ENCODE measurements at regions not wholly inside any gene's neighbourhood (a gene's known extent, or its start where the extent isn't known, plus 50 kb on each side); places are given as distances from the start of the nearest gene placed in this dataset.

DNA sequence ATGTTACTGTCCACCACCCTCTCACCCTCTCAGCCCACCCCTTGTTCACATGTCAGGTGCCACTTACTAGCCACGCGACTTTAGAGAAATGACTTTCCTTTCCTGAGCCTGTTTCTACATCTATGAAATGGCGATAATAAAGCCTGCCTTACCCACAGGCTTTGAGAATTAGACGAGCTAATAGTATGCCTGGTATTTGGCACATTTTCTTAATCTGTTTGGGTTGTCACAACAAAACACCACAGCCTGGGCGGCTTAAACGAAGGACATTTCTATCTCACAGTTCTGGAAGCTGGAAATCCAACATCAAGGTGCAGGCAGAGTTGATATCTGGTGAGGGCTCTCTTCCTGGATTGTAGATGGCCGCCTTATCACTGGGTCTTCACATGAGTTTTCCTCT, 273.9 kb upstream of the FMN2 start:
- Histone ChIP-seq H3K27ac (ENCODE audit: low read depth, low read length) (no peak overlapping the region), H3K9ac (ENCODE audit: low read depth, low read length) (no peak overlapping the region), H3K4me3 (ENCODE audit: low read depth, low read length) (no peak overlapping the region)

DNA sequence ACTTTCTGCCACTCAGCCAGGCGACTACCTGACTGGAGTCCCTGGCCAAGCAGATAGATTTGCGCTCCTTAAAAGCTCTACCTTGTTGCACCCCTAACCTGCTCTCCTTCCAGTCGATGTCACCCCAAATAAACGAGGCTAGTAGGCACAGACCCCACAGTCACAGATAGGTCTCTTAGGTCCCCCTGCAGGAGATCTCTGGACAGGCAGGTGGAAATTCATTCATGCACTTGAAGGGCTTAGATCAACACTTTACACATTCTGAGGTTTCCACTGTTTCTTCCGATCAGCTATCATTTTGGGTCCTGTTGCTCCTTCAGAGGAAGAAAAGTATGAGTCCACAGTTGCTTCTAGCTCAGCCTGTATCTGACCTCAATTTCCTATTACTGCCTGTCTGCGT, 272.6 kb upstream of the FMN2 start:
- H3K36me3 ChIP-seq (ENCODE audit: control insufficient read depth, insufficient read depth, low read length), result no peaks in the 10 kb centered on the region
- no peaks in the 10 kb centered on the region for H3K27me3 ChIP-seq (ENCODE audit: control insufficient read depth, insufficient read depth, low read length)
- H3K4me3 ChIP-seq (ENCODE audit: low read depth, low read length), result no peak overlapping the region
- no peak overlapping the region for H3K27ac ChIP-seq (ENCODE audit: low read depth, low read length)
- no peak overlapping the region for H3K9ac ChIP-seq (ENCODE audit: low read depth, low read length)
- H3K4me1 ChIP-seq (ENCODE audit: control insufficient read depth, insufficient read depth, low read length), result peaks cover 22% of the 10 kb centered on the region
- no peaks in the 10 kb centered on the region for H3K9me3 ChIP-seq (ENCODE audit: control insufficient read depth, insufficient read depth, low read length)

More for the DNA sequence above, 273.9 kb upstream of the FMN2 start:
- H3K9me3 ChIP-seq (ENCODE audit: control insufficient read depth, insufficient read depth, low read length), result no peaks in the 10 kb centered on the region
- H3K27me3 ChIP-seq (ENCODE audit: control insufficient read depth, insufficient read depth, low read length), result no peaks in the 10 kb centered on the region
- no peaks in the 10 kb centered on the region for H3K36me3 ChIP-seq (ENCODE audit: control insufficient read depth, insufficient read depth, low read length)
- H3K4me1 ChIP-seq (ENCODE audit: control insufficient read depth, insufficient read depth, low read length), result peaks cover 26% of the 10 kb centered on the region

DNA sequence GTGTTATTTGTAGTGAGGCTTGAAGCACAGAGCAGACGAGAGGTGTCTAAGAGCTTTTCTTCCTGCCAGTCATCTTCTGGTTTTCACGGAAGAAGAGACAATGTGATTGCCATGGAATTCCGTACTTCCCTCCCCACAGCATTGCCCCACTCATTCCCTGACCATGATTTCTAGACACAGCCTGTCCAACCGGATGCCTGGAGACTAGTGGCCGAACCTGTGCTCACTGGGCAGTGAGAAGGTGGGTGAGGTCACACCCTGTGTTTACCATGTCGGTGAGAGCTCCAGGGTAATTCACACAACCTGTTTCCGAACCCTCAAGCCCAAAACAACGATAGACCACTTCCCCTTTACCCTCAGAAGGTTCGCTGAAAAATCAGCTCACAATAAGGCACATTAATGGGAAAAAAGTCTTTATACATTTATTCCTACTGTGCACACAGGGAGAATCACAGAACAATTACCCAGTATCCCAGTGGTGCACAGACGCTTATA, 271.9 kb upstream of the FMN2 start:
- peaks cover 15% of the 10 kb centered on the region for H3K4me1 ChIP-seq (ENCODE audit: control insufficient read depth, insufficient read depth, low read length)
- no peaks in the 10 kb centered on the region for H3K9me3 ChIP-seq (ENCODE audit: control insufficient read depth, insufficient read depth, low read length)
- H3K4me3 ChIP-seq (ENCODE audit: low read depth, low read length), result no peak overlapping the region
- H3K27ac ChIP-seq (ENCODE audit: low read depth, low read length), result no peak overlapping the region
- no peak overlapping the region for H3K9ac ChIP-seq (ENCODE audit: low read depth, low read length)
- H3K27me3 ChIP-seq (ENCODE audit: control insufficient read depth, insufficient read depth, low read length), result no peaks in the 10 kb centered on the region
- H3K36me3 ChIP-seq (ENCODE audit: control insufficient read depth, insufficient read depth, low read length), result no peaks in the 10 kb centered on the region

DNA sequence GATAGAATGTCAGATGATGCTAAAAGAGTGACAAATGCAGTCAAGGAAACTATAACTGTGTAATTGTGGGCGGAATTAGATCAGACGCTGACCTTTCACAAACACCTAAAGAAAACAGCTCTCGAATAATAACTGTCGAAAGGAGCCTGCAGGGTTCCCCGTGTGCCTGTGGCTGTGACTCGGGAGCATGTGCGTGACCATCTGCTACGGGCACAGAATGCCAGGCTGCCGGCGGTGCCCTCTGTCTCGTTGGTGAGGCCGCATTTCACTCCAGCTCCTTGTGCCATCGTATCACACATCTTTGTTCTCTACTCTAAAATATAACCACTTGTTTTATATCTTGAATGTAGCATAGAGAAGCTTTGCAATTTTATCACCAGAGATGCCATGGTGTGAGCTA, 267.8 kb upstream of the FMN2 start:
- H3K9me3 ChIP-seq (ENCODE audit: control insufficient read depth, insufficient read depth, low read length), result no peaks in the 10 kb centered on the region
- no peaks in the 10 kb centered on the region for H3K27me3 ChIP-seq (ENCODE audit: control insufficient read depth, insufficient read depth, low read length)
- no peak overlapping the region for H3K27ac ChIP-seq (ENCODE audit: low read depth, low read length)
- no peaks in the 10 kb centered on the region for H3K4me1 ChIP-seq (ENCODE audit: control insufficient read depth, insufficient read depth, low read length)
- H3K9ac ChIP-seq (ENCODE audit: low read depth, low read length), result no peak overlapping the region
- H3K4me3 ChIP-seq (ENCODE audit: low read depth, low read length), result no peak overlapping the region
- H3K36me3 ChIP-seq (ENCODE audit: control insufficient read depth, insufficient read depth, low read length), result no peaks in the 10 kb centered on the region

DNA sequence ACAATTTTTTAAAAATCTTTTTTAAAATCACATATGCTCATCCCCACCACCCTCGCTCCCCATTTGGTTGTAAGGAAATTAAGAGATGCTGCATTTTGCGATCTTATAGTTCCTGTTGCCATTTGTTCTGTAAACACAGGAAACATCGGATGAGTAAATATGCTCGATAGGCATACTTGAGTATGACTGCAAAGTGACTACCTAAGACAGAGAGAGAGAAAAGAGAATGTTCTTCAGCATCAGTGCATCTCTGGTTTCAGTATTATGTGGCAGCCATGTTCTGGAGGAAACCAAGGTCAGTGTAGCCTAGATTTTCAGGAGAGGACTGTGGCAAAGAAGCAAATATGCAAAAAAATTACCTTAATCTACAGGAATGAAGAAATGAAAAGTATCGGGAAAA, 265.5 kb upstream of the FMN2 start:
- H3K36me3 ChIP-seq (ENCODE audit: control insufficient read depth, insufficient read depth, low read length), result no peaks in the 10 kb centered on the region
- H3K9me3 ChIP-seq (ENCODE audit: control insufficient read depth, insufficient read depth, low read length), result no peaks in the 10 kb centered on the region
- no peak overlapping the region for H3K27ac ChIP-seq (ENCODE audit: low read depth, low read length)
- H3K4me1 ChIP-seq (ENCODE audit: control insufficient read depth, insufficient read depth, low read length), result no peaks in the 10 kb centered on the region
- no peaks in the 10 kb centered on the region for H3K27me3 ChIP-seq (ENCODE audit: control insufficient read depth, insufficient read depth, low read length)
- H3K9ac ChIP-seq (ENCODE audit: low read depth, low read length), result no peak overlapping the region
- no peak overlapping the region for H3K4me3 ChIP-seq (ENCODE audit: low read depth, low read length)

DNA sequence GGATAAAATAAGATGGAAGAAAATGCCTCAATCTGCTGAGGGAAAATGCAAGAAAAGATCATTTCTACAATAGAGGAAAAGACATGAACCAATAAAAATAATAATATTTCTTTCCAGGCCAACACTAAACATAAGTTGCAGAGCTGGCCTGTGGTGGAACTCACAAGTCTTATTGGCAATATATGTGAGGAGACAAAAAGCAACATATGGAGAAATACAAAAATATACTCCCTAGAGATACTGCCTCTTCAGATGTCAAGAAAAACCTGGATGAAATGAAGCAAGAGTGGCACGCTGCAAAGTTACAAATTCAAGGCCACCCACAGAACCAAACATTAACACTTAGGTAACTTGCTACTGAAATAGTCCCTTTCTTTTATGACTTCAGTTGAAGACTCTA, 264.9 kb upstream of the FMN2 start:
- Histone ChIP-seq H3K9ac (ENCODE audit: low read depth, low read length) (no peak overlapping the region), H3K27ac (ENCODE audit: low read depth, low read length) (no peak overlapping the region), H3K36me3 (ENCODE audit: control insufficient read depth, insufficient read depth, low read length) (no peaks in the 10 kb centered on the region), H3K4me3 (ENCODE audit: low read depth, low read length) (no peak overlapping the region), H3K27me3 (ENCODE audit: control insufficient read depth, insufficient read depth, low read length) (no peaks in the 10 kb centered on the region), H3K4me1 (ENCODE audit: control insufficient read depth, insufficient read depth, low read length) (no peaks in the 10 kb centered on the region), H3K9me3 (ENCODE audit: control insufficient read depth, insufficient read depth, low read length) (no peaks in the 10 kb centered on the region)

DNA sequence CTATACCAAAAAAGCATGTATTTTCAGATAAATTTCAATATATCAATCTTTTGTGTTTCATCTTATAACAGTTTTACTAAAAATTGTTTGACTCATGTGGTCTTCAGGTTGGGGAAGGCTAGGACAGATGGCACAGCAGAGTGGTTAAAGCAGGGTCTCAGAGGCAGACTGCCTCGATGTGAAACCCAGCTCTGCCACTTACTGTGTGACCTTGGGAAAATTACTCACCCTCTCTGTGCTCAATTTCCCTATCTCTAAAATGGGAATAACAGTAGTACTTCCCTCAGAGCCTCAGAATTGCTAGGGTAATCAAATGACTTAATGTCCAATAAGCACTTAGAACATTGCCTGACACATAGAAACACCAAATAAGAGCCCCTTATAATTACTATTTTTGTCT, 262.1 kb upstream of the FMN2 start:
- no peaks in the 10 kb centered on the region for H3K9me3 ChIP-seq (ENCODE audit: control insufficient read depth, insufficient read depth, low read length)
- H3K9ac ChIP-seq (ENCODE audit: low read depth, low read length), result no peak overlapping the region
- no peak overlapping the region for H3K4me3 ChIP-seq (ENCODE audit: low read depth, low read length)
- no peak overlapping the region for H3K27ac ChIP-seq (ENCODE audit: low read depth, low read length)
- H3K27me3 ChIP-seq (ENCODE audit: control insufficient read depth, insufficient read depth, low read length), result no peaks in the 10 kb centered on the region
- H3K36me3 ChIP-seq (ENCODE audit: control insufficient read depth, insufficient read depth, low read length), result no peaks in the 10 kb centered on the region
- no peaks in the 10 kb centered on the region for H3K4me1 ChIP-seq (ENCODE audit: control insufficient read depth, insufficient read depth, low read length)

DNA sequence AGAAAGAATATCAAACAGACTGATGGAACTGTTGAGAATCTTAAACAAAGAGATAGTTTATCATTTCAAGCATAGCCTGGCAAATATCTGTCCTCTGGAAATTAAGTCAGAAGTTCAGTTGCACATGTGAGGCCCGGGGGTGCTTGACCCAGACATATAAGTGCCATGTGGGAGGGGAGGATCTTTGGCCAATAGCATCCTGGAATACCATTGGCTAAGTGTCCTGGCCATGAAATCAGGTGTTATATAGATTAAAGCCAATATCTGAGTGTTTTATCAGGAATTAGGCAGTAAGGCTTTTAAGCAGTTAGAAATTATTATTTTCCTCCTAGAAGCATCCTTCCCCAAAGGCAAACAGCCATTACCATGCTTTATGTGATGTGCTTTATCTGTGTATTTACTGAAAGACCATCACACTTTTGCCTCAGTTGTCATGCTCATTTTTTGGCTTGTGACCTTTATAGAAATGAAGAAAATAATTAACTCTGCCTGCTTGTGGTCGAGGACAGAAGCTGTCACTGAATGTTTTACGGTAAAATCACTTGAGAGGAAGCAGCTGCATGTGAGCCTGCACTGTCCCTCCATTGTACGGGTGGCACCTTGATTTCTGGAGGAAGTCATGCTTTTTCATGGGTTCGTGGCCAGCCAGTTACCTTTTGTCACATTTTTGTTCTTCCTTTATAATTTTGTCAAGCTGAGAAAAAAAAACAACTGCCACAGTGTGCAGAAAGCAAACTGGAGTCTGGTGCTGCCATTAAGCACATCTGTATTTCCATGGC, 259.9 kb upstream of the FMN2 start:
- Histone ChIP-seq H3K27ac (ENCODE audit: low read depth, low read length) (no peak overlapping the region), H3K4me1 (ENCODE audit: control insufficient read depth, insufficient read depth, low read length) (no peaks in the 10 kb centered on the region)

DNA sequence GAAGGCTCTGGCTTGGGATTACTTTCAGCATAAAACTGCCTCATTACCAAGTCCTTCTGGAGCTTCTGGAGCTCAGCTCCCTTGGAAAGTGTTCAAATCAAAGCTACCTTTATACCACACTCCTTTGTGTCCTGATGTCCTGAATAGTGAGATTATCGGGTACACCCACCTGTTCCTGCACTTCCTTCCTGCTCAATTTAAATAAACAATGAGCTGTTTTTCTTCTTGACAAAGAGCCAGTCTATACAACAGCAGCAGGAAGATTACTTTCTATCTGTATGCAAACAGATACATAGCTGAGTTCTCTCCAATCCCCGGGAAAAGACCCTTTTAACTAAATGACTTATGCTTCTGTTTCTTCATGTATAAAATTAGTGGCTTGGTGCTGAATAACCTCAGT, 258.0 kb upstream of the FMN2 start:
- Histone ChIP-seq H3K9ac (ENCODE audit: low read depth, low read length) (no peak overlapping the region), H3K27me3 (ENCODE audit: control insufficient read depth, insufficient read depth, low read length) (no peaks in the 10 kb centered on the region), H3K4me1 (ENCODE audit: control insufficient read depth, insufficient read depth, low read length) (no peaks in the 10 kb centered on the region), H3K36me3 (ENCODE audit: control insufficient read depth, insufficient read depth, low read length) (no peaks in the 10 kb centered on the region), H3K27ac (ENCODE audit: low read depth, low read length) (peak overlapping the region; percentile 34), H3K4me3 (ENCODE audit: low read depth, low read length) (no peak overlapping the region), H3K9me3 (ENCODE audit: control insufficient read depth, insufficient read depth, low read length) (no peaks in the 10 kb centered on the region)

More for the DNA sequence above, 259.9 kb upstream of the FMN2 start:
- no peaks in the 10 kb centered on the region for H3K9me3 ChIP-seq (ENCODE audit: control insufficient read depth, insufficient read depth, low read length)
- no peaks in the 10 kb centered on the region for H3K27me3 ChIP-seq (ENCODE audit: control insufficient read depth, insufficient read depth, low read length)
- no peak overlapping the region for H3K9ac ChIP-seq (ENCODE audit: low read depth, low read length)
- no peak overlapping the region for H3K4me3 ChIP-seq (ENCODE audit: low read depth, low read length)
- H3K36me3 ChIP-seq (ENCODE audit: control insufficient read depth, insufficient read depth, low read length), result no peaks in the 10 kb centered on the region

DNA sequence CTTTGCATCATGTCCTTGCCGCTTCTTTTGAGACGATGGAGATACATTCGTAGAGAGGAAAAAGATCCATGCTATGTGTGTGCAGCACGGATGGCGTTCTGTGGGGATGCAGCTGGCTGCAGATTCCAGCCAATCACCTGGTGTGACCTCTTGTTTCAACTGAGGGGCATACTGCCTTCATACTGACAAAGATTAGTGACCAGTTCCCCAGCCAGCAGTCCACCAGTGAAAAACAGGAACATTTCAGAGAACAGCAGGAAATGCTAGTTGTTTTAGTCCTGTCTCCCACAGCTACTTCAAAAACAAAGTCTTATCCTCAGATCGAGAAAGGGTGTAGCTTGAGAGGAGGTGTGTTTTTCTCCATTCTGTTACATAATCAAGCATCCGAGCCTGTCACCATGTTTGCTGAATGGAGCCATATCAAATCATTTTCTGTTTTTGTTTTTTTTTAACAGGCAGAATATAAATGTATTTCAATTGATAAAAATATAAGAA, 255.7 kb upstream of the FMN2 start:
- H3K27ac ChIP-seq (ENCODE audit: low read depth, low read length), result no peak overlapping the region
- H3K4me3 ChIP-seq (ENCODE audit: low read depth, low read length), result no peak overlapping the region
- H3K36me3 ChIP-seq (ENCODE audit: control insufficient read depth, insufficient read depth, low read length), result no peaks in the 10 kb centered on the region
- H3K4me1 ChIP-seq (ENCODE audit: control insufficient read depth, insufficient read depth, low read length), result no peaks in the 10 kb centered on the region
- H3K9ac ChIP-seq (ENCODE audit: low read depth, low read length), result no peak overlapping the region
- H3K9me3 ChIP-seq (ENCODE audit: control insufficient read depth, insufficient read depth, low read length), result no peaks in the 10 kb centered on the region
- H3K27me3 ChIP-seq (ENCODE audit: control insufficient read depth, insufficient read depth, low read length), result no peaks in the 10 kb centered on the region

DNA sequence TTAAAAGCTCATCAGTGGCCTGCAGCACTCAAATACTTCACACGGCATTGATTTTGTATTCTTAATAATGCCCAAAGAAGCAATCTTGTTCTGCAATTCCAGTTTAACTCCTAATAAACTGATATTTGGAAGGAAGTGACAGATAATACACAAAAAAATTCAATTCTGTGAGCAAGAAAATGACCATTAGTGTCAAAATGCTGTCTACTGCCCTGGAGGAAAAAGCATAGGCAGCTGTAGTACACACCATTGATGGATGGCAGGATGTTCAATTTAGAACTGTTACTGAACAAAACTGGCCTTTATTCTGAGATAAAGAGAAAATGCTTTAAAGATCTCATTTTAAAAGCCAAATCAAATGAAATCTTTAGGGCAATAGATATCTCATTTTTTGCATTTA, 251.3 kb upstream of the FMN2 start:
- no peaks in the 10 kb centered on the region for H3K9me3 ChIP-seq (ENCODE audit: control insufficient read depth, insufficient read depth, low read length)
- H3K4me1 ChIP-seq (ENCODE audit: control insufficient read depth, insufficient read depth, low read length), result no peaks in the 10 kb centered on the region
- H3K27me3 ChIP-seq (ENCODE audit: control insufficient read depth, insufficient read depth, low read length), result no peaks in the 10 kb centered on the region
- H3K9ac ChIP-seq (ENCODE audit: low read depth, low read length), result no peak overlapping the region
- no peak overlapping the region for H3K4me3 ChIP-seq (ENCODE audit: low read depth, low read length)
- H3K36me3 ChIP-seq (ENCODE audit: control insufficient read depth, insufficient read depth, low read length), result no peaks in the 10 kb centered on the region
- no peak overlapping the region for H3K27ac ChIP-seq (ENCODE audit: low read depth, low read length)

Measured in HUES48 (cell line).